ENCODE measurements at regions not wholly inside any gene's neighbourhood (a gene's known extent, or its start where the extent isn't known, plus 50 kb on each side); places are given as distances from the start of the nearest gene placed in this dataset.
A peak's percentile ranks its signal among the peaks of the same experiment; 100 is the strongest.

DNA sequence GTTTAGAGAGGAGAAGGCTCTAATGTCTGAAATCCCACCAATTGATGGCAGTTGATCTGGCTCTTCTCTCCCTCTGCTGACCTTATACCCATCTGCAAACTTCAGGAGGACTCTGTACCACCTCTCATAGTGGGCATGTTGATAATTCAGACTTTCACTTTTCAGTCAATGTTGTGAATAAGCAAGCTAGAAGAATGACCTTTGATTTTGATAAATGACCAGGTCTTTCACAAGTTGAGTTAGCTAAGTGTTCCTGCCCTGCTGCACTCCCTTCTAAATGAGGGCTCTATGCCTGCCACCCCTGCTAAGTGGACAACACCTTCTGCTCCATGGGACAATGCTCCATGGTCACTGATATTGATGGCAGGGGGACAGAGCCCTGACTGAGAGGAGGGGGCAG lies 74.7 kb downstream of the SPRY4 start:
- FAIRE-seq, result no peak
- H3K27me3 ChIP-seq (replicated peaks in 1 of 4; ENCODE audit: control insufficient read depth in 3 of 4, extremely low read depth in 1 of 4, insufficient read depth in 3 of 4, low read length in 3 of 4), result no peaks in the 10 kb centered on the region
- H3K9ac ChIP-seq (replicated peaks in 1 of 4; ENCODE audit: extremely low read depth in 1 of 4, low read depth in 3 of 4, low read length in 3 of 4), result no peak overlapping the region
- H2BK5ac ChIP-seq (ENCODE audit: low read depth, low read length), result no peak overlapping the region
- no peaks in the 10 kb centered on the region for H3K9me3 ChIP-seq (ENCODE audit: insufficient read depth in 2 of 2, low read depth in 1 of 2, low read length in 1 of 2)
- H3K4ac ChIP-seq (replicated peaks; ENCODE audit: insufficient read length, low read depth, low read length), result no peak overlapping the region
- no peaks in the 10 kb centered on the region for H3K4me1 ChIP-seq (replicated peaks in 1 of 4; ENCODE audit: control insufficient read depth in 3 of 4, insufficient read depth in 4 of 4, low read length in 3 of 4)
- CTCF ChIA-PET (ENCODE audit: partially characterized antibody), result interaction anchor here (0.9 to 2.7 kb wide), 7 partner anchors 10 to 299 kb away, joined by 3 to 8 read pairs (median 3); no protein-coding TSS in a partner anchor
- H2AFZ ChIP-seq (ENCODE audit: low read length), result no peak overlapping the region
- H3K23ac ChIP-seq (ENCODE audit: insufficient read length), result no peak overlapping the region
- no peak for DNase-seq (ENCODE audit: low read depth in 1 of 2, low spot score in 2 of 2)
- no peaks in the 10 kb centered on the region for H3K23me2 ChIP-seq (ENCODE audit: low read depth, low read length)
- no peak overlapping the region for H4K5ac ChIP-seq (ENCODE audit: insufficient read length, low read depth, low read length)
- H3K14ac ChIP-seq (ENCODE audit: insufficient read length), result no peak overlapping the region
- no peaks in the 10 kb centered on the region for H4K20me1 ChIP-seq (replicated peaks in 1 of 2; ENCODE audit: control insufficient read depth in 1 of 2, insufficient read depth in 2 of 2, low read length in 2 of 2)
- peak overlapping the region; percentile 50; the same call in 1 of the 2 replicates for H2BK20ac ChIP-seq (ENCODE audit: low read length)
- H2BK120ac ChIP-seq (replicated peaks; ENCODE audit: low read depth, low read length), result no peak overlapping the region
- no peak overlapping the region for H3K56ac ChIP-seq (replicated peaks; ENCODE audit: insufficient read length, low read depth, low read length)
- no peak overlapping the region for H3K27ac ChIP-seq (ENCODE audit: low read depth, low read length)
- no peak overlapping the region for H2BK12ac ChIP-seq (ENCODE audit: low read depth, low read length)
- no peak overlapping the region for H3K4me2 ChIP-seq (ENCODE audit: insufficient read depth in 1 of 2, low read depth in 2 of 2, low read length in 2 of 2)
- H4K8ac ChIP-seq (ENCODE audit: extremely low read depth, insufficient read depth, low read length), result no peak overlapping the region
- H2AK5ac ChIP-seq (ENCODE audit: low read depth, low read length), result no peak overlapping the region
- H3K4me3 ChIP-seq (ENCODE audit: extremely low read depth in 1 of 4, insufficient read depth in 2 of 4, low read depth in 3 of 4, low read length in 4 of 4), result no peak overlapping the region
- TF ChIP-seq CTCF (IDR thresholded peaks at IDR 0.05; ENCODE audit: control extremely low read depth in 1 of 3, insufficient read depth in 1 of 3, low read depth in 1 of 3, low read length in 3 of 3) (no peak), SIX5 (IDR thresholded peaks at IDR 0.05; ENCODE audit: low read depth, low read length) (no peak), JUND (IDR thresholded peaks at IDR 0.05; ENCODE audit: low read length) (no peak)
- H2BK15ac ChIP-seq (ENCODE audit: low read length), result no peak overlapping the region
- no peak overlapping the region for H4K91ac ChIP-seq (replicated peaks; ENCODE audit: insufficient read length, low read length)
- POLR2A ChIA-PET (ENCODE audit: partially characterized antibody), result interaction anchor here (0.7 to 1.6 kb wide), 5 partner anchors 12 to 188 kb away, joined by 3 to 10 read pairs (median 3); no protein-coding TSS in a partner anchor
- no peaks in the 10 kb centered on the region for H3K79me1 ChIP-seq (ENCODE audit: low read depth, low read length)
- no peaks in the 10 kb centered on the region for H3K79me2 ChIP-seq (ENCODE audit: control insufficient read depth in 1 of 2, insufficient read depth in 2 of 2, low read length in 2 of 2)
- H3K36me3 ChIP-seq (ENCODE audit: control insufficient read depth in 2 of 4, insufficient read depth in 4 of 4, low read length in 3 of 4), result no peaks in the 10 kb centered on the region
- no peak overlapping the region for H3K18ac ChIP-seq (ENCODE audit: extremely low read depth, low read length)
